SK-N-SH (cell line): ENCODE measurements at regions not wholly inside any gene's neighbourhood (a gene's known extent, or its start where the extent isn't known, plus 50 kb on each side); places are given as distances from the start of the nearest gene placed in this dataset.

Experiments used
- CTCF ChIA-PET: fragments of 300-600, 350-600 bp; formaldehyde crosslinking; extraction: SDS; loops from one replicate; lab custom pipeline; 2021; lab: Yijun Ruan, JAX
- POLR2A ChIA-PET: fragments of 350-600 bp; sonication (Branson Sonifier 250); formaldehyde crosslinking; extraction: SDS; loops from one replicate; lab custom pipeline; 2020; ENCODE audit warnings: antibody characterized with exemption, inconsistent platforms; lab: Yijun Ruan, JAX
- DNase-seq: peaks from one replicate; pipeline ENCODE4 v3.0.0; 2012
- H2AFZ ChIP-seq: fragments of 200-600 bp; sonication (generic); 2 replicates; pipeline ENCODE4 v1.8.1; 2016; ENCODE audit warnings: antibody characterized with exemption, mild to moderate bottlenecking, low read depth
- H3F3A ChIP-seq: fragments of 200-600 bp; sonication (generic); replicated peaks from 2 replicates; pipeline ENCODE3; 2016; ENCODE audit warnings: antibody characterized with exemption, mild to moderate bottlenecking; ENCODE audit not compliant: insufficient read depth
- H3K27ac ChIP-seq, 2 experiments: fragments of 200-500 bp in 1 of 2; fragments of 200-600 bp in 1 of 2; sonication (Bioruptor generic) in 1 of 2; sonication (generic), shearing (Covaris generic) in 1 of 2; 2 replicates each; pipeline versions ENCODE4 v1.5.1 to v1.6.1; 2014 to 2016; ENCODE audit warnings: low read depth in 2 of 2, inconsistent platforms in 1 of 2, low read length in 1 of 2, mild to moderate bottlenecking in 1 of 2, mixed read lengths in 1 of 2
- H3K27me3 ChIP-seq: fragments of 200-600 bp; sonication (generic), shearing (Covaris generic); 2 replicates; pipeline ENCODE4 v1.6.1; 2016; ENCODE audit warnings: mixed run types; ENCODE audit not compliant: insufficient read depth
- H3K36me3 ChIP-seq, 2 experiments: fragments of 200-500 bp in 1 of 2; fragments of 200-600 bp in 1 of 2; sonication (Bioruptor generic) in 1 of 2; sonication (generic) in 1 of 2; replicated peaks in 1 of 2; 2 replicates each; pipeline versions ENCODE3 to v1.5.1; 2014 to 2016; ENCODE audit warnings: low read length in 1 of 2, mild to moderate bottlenecking in 1 of 2; ENCODE audit not compliant: insufficient read depth in 2 of 2, control insufficient read depth in 1 of 2
- H3K4me1 ChIP-seq, 2 experiments: fragments of 200-500 bp in 1 of 2; fragments of 200-600 bp in 1 of 2; sonication (Bioruptor generic) in 1 of 2; sonication (generic), shearing (Covaris generic) in 1 of 2; 2 replicates each; pipeline versions ENCODE4 v1.5.1 to v1.6.1; 2014 to 2016; ENCODE audit warnings: low read depth in 1 of 2, low read length in 1 of 2, mixed run types in 1 of 2; ENCODE audit not compliant: insufficient read depth in 2 of 2, control insufficient read depth in 1 of 2
- H3K4me2 ChIP-seq: fragments of 200-600 bp; sonication (generic), shearing (Covaris generic); 2 replicates; pipeline ENCODE4 v1.6.1; 2017; ENCODE audit warnings: mixed run types
- H3K4me3 ChIP-seq, 2 experiments: fragments of 200-500 bp in 1 of 2; fragments of 200-600 bp in 1 of 2; sonication (Bioruptor generic) in 1 of 2; sonication (generic), shearing (Covaris generic) in 1 of 2; 2 replicates each; pipeline versions ENCODE4 v1.5.1 to v1.8.1; 2014 to 2016; ENCODE audit warnings: low read depth in 2 of 2, inconsistent platforms in 1 of 2, low read length in 1 of 2, mild to moderate bottlenecking in 1 of 2, mixed read lengths in 1 of 2, moderate library complexity in 1 of 2
- H3K79me2 ChIP-seq: fragments of 200-600 bp; sonication (generic); 2 replicates; pipeline ENCODE4 v1.8.1; 2017; ENCODE audit warnings: mild to moderate bottlenecking; ENCODE audit not compliant: insufficient read depth
- H3K9ac ChIP-seq: fragments of 200-600 bp; sonication (generic); 2 replicates; pipeline ENCODE4 v1.6.1; 2017; ENCODE audit warnings: mixed run types
- H3K9me2 ChIP-seq: fragments of 200-600 bp; sonication (generic); 2 replicates; pipeline ENCODE4 v1.6.1; 2017; ENCODE audit warnings: mixed run types
- H3K9me3 ChIP-seq: fragments of 200-600 bp; sonication (generic); 2 replicates; pipeline ENCODE4 v1.6.1; 2017; ENCODE audit warnings: mixed run types, mild to moderate bottlenecking, moderate library complexity
- H4K20me1 ChIP-seq: fragments of 200-600 bp; sonication (generic); 2 replicates; pipeline ENCODE4 v1.6.1; 2017; ENCODE audit warnings: mild to moderate bottlenecking, mixed run types; ENCODE audit not compliant: insufficient read depth
- CHD2 ChIP-seq: fragments of 150-350 bp; IDR thresholded peaks from 2 replicates; pipeline ENCODE4 v1.6.1; 2018; ENCODE audit warnings: low read length; ENCODE audit not compliant: partially characterized antibody
- ELF1 ChIP-seq: IDR thresholded peaks from 2 replicates; pipeline ENCODE4 v1.4.0; 2012
- EP300 ChIP-seq, 2 experiments: IDR thresholded peaks; 2 replicates each; pipeline versions ENCODE4 v1.4.0 to v1.6.1; 2012; ENCODE audit warnings: borderline replicate concordance in 1 of 2, low read depth in 1 of 2, low read length in 1 of 2
- EZH2phosphoT487 ChIP-seq: fragments of 200-600 bp; sonication (generic); IDR thresholded peaks from 2 replicates; pipeline ENCODE4 v1.6.1; 2017; ENCODE audit warnings: low read depth, mixed run types, mild to moderate bottlenecking, antibody characterized with exemption, moderate library complexity, borderline replicate concordance
- FOSL2 ChIP-seq: IDR thresholded peaks from 2 replicates; pipeline ENCODE4 v1.4.0; 2012; ENCODE audit warnings: low read depth, mild to moderate bottlenecking, moderate library complexity, borderline replicate concordance
- FOXJ3 ChIP-seq: sonication (generic); formaldehyde crosslinking; IDR thresholded peaks from 2 replicates; pipeline ENCODE4 v1.5.1; 2020; ENCODE audit warnings: mild to moderate bottlenecking, missing genetic modification reagents
- GABPA ChIP-seq: IDR thresholded peaks from 2 replicates; pipeline ENCODE4 v1.4.0; 2012; ENCODE audit warnings: low read depth, mild to moderate bottlenecking
- MEF2A ChIP-seq: IDR thresholded peaks from 2 replicates; pipeline ENCODE4 v1.4.0; 2012; ENCODE audit warnings: low read depth, borderline replicate concordance
- NFIC ChIP-seq: IDR thresholded peaks from 2 replicates; pipeline ENCODE4 v1.4.0; 2012; ENCODE audit warnings: borderline replicate concordance
- RAD21 ChIP-seq: IDR thresholded peaks from 2 replicates; pipeline ENCODE4 v1.6.1; 2012; ENCODE audit warnings: mild to moderate bottlenecking, low read length
- RFX5 ChIP-seq: IDR thresholded peaks from 2 replicates; pipeline ENCODE4 v1.6.1; 2012; ENCODE audit warnings: mild to moderate bottlenecking, improper control_type of control experiment, low read length
- SIN3A ChIP-seq: IDR thresholded peaks from 2 replicates; pipeline ENCODE4 v1.6.1; 2012; ENCODE audit warnings: low read depth, mild to moderate bottlenecking, low read length, moderate library complexity, borderline replicate concordance
- SMC3 ChIP-seq: IDR thresholded peaks from 2 replicates; pipeline ENCODE4 v1.6.1; 2012; ENCODE audit warnings: low read depth, low read length, improper control_type of control experiment
- TAF1 ChIP-seq: IDR thresholded peaks from 2 replicates; pipeline ENCODE4 v1.6.1; 2012; ENCODE audit warnings: low read depth, mild to moderate bottlenecking, low read length, moderate library complexity, borderline replicate concordance
- TEAD4 ChIP-seq: IDR thresholded peaks from 2 replicates; pipeline ENCODE4 v1.4.0; 2012; ENCODE audit warnings: mild to moderate bottlenecking, borderline replicate concordance; ENCODE audit not compliant: insufficient read depth
- WGBS: methylation state at CpG from one replicate; pipeline ENCODE4 v1.1.6; 2017; ENCODE audit warnings: low lambda C conversion rate; 5-methylcytosine and 5-hydroxymethylcytosine counted together
- TF ChIP-seq, protein P1 (sequence below): IDR thresholded peaks from 2 replicates; pipeline ENCODE4 v1.4.0; 2012; ENCODE audit warnings: low read depth, borderline replicate concordance
- TF ChIP-seq, protein P2 (sequence below): IDR thresholded peaks from 2 replicates; pipeline ENCODE4; 2012
- TF ChIP-seq, protein P3 (sequence below): IDR thresholded peaks from 2 replicates; pipeline ENCODE4 v1.6.1; 2012; ENCODE audit warnings: mild to moderate bottlenecking, low read depth, low read length, moderate library complexity
- TF ChIP-seq, protein P4 (sequence below): IDR thresholded peaks from 2 replicates; pipeline ENCODE4 v1.4.0; 2012; ENCODE audit warnings: low read depth, borderline replicate concordance

DNA sequence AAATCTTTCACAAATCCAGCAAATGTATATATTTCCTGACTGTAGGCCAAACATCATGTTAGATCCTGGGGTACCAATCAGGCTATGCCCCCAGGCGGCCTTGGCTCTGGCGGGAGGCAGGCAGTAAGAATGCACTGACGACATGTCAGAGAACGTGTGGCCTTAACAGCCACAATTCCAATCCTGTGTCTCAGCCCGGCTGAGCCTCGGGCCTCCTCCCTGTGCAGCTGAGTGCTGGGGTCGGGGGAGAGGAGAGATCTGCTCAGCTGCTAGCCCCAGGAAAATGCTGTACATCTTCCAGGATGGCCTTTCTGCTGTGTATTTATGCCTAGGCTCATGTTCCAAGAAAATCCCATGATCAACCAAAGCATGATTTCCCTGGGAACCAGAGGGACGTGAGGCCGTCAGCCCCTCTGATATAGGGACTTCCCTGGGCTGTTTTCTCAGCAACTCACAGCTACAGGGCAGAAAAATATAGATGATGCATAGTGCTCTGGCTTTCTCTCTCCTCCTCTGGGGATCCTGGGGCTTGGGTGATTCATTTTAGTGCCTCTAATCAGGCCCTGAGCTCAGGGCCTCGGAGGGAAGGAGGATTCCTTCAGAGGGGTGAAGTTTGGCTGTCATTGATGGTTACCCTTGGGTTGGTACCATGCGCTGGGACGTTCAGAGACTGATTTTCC is 604.0 kb downstream of the HS3ST4 start:
- Histone ChIP-seq H3K9me3 (no peaks in the 10 kb centered on the region), H3K27ac (no peak overlapping the region), H3K4me3 (no peak overlapping the region), H4K20me1 (no peaks in the 10 kb centered on the region), H3K36me3 (no peaks in the 10 kb centered on the region), H3K27me3 (no peaks in the 10 kb centered on the region), H3F3A (no peaks in the 10 kb centered on the region), H3K79me2 (no peaks in the 10 kb centered on the region), H2AFZ (no peak overlapping the region), H3K4me1 (no peaks in the 10 kb centered on the region), H3K9me2 (no peaks in the 10 kb centered on the region), H3K4me2 (no peak overlapping the region), H3K9ac (no peak overlapping the region)
- POLR2A ChIA-PET = no interaction called here
- 8% methylated on average over 10 of the region's 12 CpGs for WGBS
- DNase-seq = no peak
- CTCF ChIA-PET = no interaction called here
- TF ChIP-seq TAF1 (no peak), SMC3 (no peak), TEAD4 (no peak), FOSL2 (no peak), EP300 (IDR thresholded peaks at IDR 0.05; ENCODE audit: borderline replicate concordance in 1 of 2, low read depth in 1 of 2, low read length in 1 of 2) (no peak), NFIC (no peak), RAD21 (no peak), EZH2phosphoT487 (no peak), CHD2 (no peak), MEF2A (no peak), RFX5 (no peak), FOXJ3 (CRISPR knock-in tag) (no peak), ELF1 (no peak), GABPA (no peak), SIN3A (no peak)
- TF ChIP-seq, protein P1, sequence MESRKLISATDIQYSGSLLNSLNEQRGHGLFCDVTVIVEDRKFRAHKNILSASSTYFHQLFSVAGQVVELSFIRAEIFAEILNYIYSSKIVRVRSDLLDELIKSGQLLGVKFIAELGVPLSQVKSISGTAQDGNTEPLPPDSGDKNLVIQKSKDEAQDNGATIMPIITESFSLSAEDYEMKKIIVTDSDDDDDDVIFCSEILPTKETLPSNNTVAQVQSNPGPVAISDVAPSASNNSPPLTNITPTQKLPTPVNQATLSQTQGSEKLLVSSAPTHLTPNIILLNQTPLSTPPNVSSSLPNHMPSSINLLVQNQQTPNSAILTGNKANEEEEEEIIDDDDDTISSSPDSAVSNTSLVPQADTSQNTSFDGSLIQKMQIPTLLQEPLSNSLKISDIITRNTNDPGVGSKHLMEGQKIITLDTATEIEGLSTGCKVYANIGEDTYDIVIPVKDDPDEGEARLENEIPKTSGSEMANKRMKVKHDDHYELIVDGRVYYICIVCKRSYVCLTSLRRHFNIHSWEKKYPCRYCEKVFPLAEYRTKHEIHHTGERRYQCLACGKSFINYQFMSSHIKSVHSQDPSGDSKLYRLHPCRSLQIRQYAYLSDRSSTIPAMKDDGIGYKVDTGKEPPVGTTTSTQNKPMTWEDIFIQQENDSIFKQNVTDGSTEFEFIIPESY = no peak
- TF ChIP-seq, protein P2, sequence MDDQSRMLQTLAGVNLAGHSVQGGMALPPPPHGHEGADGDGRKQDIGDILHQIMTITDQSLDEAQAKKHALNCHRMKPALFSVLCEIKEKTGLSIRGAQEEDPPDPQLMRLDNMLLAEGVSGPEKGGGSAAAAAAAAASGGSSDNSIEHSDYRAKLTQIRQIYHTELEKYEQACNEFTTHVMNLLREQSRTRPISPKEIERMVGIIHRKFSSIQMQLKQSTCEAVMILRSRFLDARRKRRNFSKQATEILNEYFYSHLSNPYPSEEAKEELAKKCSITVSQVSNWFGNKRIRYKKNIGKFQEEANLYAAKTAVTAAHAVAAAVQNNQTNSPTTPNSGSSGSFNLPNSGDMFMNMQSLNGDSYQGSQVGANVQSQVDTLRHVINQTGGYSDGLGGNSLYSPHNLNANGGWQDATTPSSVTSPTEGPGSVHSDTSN = no peak
- TF ChIP-seq, protein P3, sequence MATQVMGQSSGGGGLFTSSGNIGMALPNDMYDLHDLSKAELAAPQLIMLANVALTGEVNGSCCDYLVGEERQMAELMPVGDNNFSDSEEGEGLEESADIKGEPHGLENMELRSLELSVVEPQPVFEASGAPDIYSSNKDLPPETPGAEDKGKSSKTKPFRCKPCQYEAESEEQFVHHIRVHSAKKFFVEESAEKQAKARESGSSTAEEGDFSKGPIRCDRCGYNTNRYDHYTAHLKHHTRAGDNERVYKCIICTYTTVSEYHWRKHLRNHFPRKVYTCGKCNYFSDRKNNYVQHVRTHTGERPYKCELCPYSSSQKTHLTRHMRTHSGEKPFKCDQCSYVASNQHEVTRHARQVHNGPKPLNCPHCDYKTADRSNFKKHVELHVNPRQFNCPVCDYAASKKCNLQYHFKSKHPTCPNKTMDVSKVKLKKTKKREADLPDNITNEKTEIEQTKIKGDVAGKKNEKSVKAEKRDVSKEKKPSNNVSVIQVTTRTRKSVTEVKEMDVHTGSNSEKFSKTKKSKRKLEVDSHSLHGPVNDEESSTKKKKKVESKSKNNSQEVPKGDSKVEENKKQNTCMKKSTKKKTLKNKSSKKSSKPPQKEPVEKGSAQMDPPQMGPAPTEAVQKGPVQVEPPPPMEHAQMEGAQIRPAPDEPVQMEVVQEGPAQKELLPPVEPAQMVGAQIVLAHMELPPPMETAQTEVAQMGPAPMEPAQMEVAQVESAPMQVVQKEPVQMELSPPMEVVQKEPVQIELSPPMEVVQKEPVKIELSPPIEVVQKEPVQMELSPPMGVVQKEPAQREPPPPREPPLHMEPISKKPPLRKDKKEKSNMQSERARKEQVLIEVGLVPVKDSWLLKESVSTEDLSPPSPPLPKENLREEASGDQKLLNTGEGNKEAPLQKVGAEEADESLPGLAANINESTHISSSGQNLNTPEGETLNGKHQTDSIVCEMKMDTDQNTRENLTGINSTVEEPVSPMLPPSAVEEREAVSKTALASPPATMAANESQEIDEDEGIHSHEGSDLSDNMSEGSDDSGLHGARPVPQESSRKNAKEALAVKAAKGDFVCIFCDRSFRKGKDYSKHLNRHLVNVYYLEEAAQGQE = no peak
- TF ChIP-seq, protein P4, sequence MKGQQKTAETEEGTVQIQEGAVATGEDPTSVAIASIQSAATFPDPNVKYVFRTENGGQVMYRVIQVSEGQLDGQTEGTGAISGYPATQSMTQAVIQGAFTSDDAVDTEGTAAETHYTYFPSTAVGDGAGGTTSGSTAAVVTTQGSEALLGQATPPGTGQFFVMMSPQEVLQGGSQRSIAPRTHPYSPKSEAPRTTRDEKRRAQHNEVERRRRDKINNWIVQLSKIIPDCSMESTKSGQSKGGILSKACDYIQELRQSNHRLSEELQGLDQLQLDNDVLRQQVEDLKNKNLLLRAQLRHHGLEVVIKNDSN = no peak
